ENCODE measurements at regions not wholly inside any gene's neighbourhood (a gene's known extent, or its start where the extent isn't known, plus 50 kb on each side); places are given as distances from the start of the nearest gene placed in this dataset.
"Not testable (repeated sequence)": the region's sequence is repeated elsewhere in the genome, so short reads cannot be mapped to it uniquely, and the experiment has no call there.

- not testable (repeated sequence) for H3K4me3 Mint-ChIP-seq
Observed at GRCh38 chr12:127155935-127156619, 1110.9 kb upstream of the TMEM132C start.

GRCh38 chr12:127157501-127158366 is 1109.2 kb upstream of the TMEM132C start:
- not testable (repeated sequence) for H3K79me2 ChIP-seq (replicated peaks; ENCODE audit: insufficient read depth); H3K27ac ChIP-seq (ENCODE audit: low read depth); ATAC-seq; DNase-seq (ENCODE audit: low spot score); H3F3A ChIP-seq (replicated peaks; ENCODE audit: low read depth); H2AFZ ChIP-seq; H3K27me3 Mint-ChIP-seq (ENCODE audit: insufficient read depth, low read depth, poor library complexity); H3K9me2 ChIP-seq (ENCODE audit: insufficient read depth); H3K4me1 Mint-ChIP-seq; H3K4me3 Mint-ChIP-seq; H3K9me3 Mint-ChIP-seq; H3K27me3 ChIP-seq (ENCODE audit: insufficient read depth); H3K36me3 ChIP-seq (ENCODE audit: insufficient read depth); H4K20me1 ChIP-seq (replicated peaks; ENCODE audit: insufficient read depth); H3K4me1 ChIP-seq (ENCODE audit: insufficient read depth); H3K4me3 ChIP-seq; H3K27ac Mint-ChIP-seq; H3K4me2 ChIP-seq
- H3K36me3 Mint-ChIP-seq (ENCODE audit: low read depth), result peaks cover 15% of the 10 kb centered on the region

More at GRCh38 chr12:127155935-127156619, 1110.9 kb upstream of the TMEM132C start:
- peaks cover 10% of the 10 kb centered on the region; the same call in 2 of the 3 replicates for H3K36me3 Mint-ChIP-seq (ENCODE audit: low read depth)
- H3K4me1 ChIP-seq (ENCODE audit: insufficient read depth); H3F3A ChIP-seq (replicated peaks; ENCODE audit: low read depth); H3K27ac Mint-ChIP-seq; H4K20me1 ChIP-seq (replicated peaks; ENCODE audit: insufficient read depth); H3K27ac ChIP-seq (ENCODE audit: low read depth); H3K27me3 ChIP-seq (ENCODE audit: insufficient read depth); H3K4me1 Mint-ChIP-seq; H3K9me3 Mint-ChIP-seq; DNase-seq (ENCODE audit: low spot score); ATAC-seq; H3K4me2 ChIP-seq; H3K36me3 ChIP-seq (ENCODE audit: insufficient read depth); H3K4me3 ChIP-seq; H3K9me2 ChIP-seq (ENCODE audit: insufficient read depth); H3K27me3 Mint-ChIP-seq (ENCODE audit: insufficient read depth, low read depth, poor library complexity); H3K79me2 ChIP-seq (replicated peaks; ENCODE audit: insufficient read depth); H2AFZ ChIP-seq: not testable (repeated sequence)

- Histone ChIP-seq H3K4me3 (no peak overlapping the region), H3K36me3 (ENCODE audit: insufficient read depth) (no peaks in the 10 kb centered on the region), H3K4me1 (ENCODE audit: insufficient read depth) (no peaks in the 10 kb centered on the region), H2AFZ (no peak overlapping the region), H3K4me2 (no peak overlapping the region), H3K27me3 (ENCODE audit: insufficient read depth) (no peaks in the 10 kb centered on the region), H3K9me2 (ENCODE audit: insufficient read depth) (no peaks in the 10 kb centered on the region), H3K79me2 (replicated peaks; ENCODE audit: insufficient read depth) (no peaks in the 10 kb centered on the region), H3K27ac (ENCODE audit: low read depth) (no peak overlapping the region), H4K20me1 (replicated peaks; ENCODE audit: insufficient read depth) (no peaks in the 10 kb centered on the region), H3F3A (replicated peaks; ENCODE audit: low read depth) (no peaks in the 10 kb centered on the region)
- H3K4me3 Mint-ChIP-seq, result no peak overlapping the region
- H3K27me3 Mint-ChIP-seq (ENCODE audit: insufficient read depth, low read depth, poor library complexity), result no peaks in the 10 kb centered on the region
- no peaks in the 10 kb centered on the region for H3K4me1 Mint-ChIP-seq
- ATAC-seq, result no peak
- H3K9me3 Mint-ChIP-seq, result no peaks in the 10 kb centered on the region; the same call in none of the 3 replicates
- no peak for DNase-seq (ENCODE audit: low spot score)
- H3K36me3 Mint-ChIP-seq (ENCODE audit: low read depth), result peaks cover 23% of the 10 kb centered on the region
- no peak overlapping the region for H3K27ac Mint-ChIP-seq
- TF ChIP-seq ZNF114 (CRISPR knock-in tag; IDR thresholded peaks at IDR 0.05) (no peak), ZNF331 (CRISPR knock-in tag; IDR thresholded peaks at IDR 0.05; ENCODE audit: low read depth) (no peak), POLR2AphosphoS5 (IDR thresholded peaks at IDR 0.05; ENCODE audit: low read depth) (no peak), EZH2 (IDR thresholded peaks at IDR 0.05; ENCODE audit: low read depth, unreplicated experiment) (no peak), ZNF462 (CRISPR knock-in tag; IDR thresholded peaks at IDR 0.05) (no peak), EZH2phosphoT487 (IDR thresholded peaks at IDR 0.05; ENCODE audit: unreplicated experiment) (no peak)
Observed at GRCh38 chr12:127158385-127159061, 1108.4 kb upstream of the TMEM132C start.
